ENCODE measurements at regions not wholly inside any gene's neighbourhood (a gene's known extent, or its start where the extent isn't known, plus 50 kb on each side); places are given as distances from the start of the nearest gene placed in this dataset.

DNA sequence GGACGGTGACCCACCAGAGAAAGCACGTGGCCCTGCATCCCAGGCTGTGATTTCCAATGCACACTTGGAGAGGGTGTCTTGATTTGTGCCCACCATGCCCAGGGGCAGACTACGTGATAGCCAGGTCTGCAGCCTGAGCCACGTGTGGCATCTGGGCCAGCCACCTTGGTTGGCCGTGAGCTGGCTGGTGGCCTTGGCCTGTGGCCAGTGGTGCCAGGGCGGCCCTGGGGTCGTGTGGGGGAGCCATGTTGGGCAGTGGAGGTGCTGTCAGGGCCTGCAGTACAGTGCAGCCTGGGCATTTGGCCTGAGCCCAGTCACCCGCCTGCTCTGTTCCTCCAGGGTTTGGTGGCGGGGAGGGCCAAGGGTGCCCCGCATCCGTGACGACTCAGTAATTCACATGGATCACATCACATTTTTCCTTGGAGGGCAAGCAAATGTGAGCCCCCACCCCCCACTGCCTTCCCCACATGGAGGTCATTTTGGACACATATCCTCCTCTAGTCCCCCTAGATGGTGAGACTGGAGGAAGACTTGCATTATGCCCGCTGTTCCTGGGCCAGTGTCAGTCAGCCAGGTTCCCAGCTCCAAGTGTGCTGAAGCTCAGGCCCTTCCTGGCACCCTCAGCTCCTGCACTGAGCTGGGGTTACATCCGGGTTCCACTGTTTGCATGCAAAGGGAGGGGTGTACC is 201.4 kb downstream of the UBE3A start:
- Mint-ChIP-seq H3K27me3 (no peaks in the 10 kb centered on the region), H3K36me3 (ENCODE audit: low read depth) (no peaks in the 10 kb centered on the region), H3K4me3 (no peak overlapping the region), H3K4me1 (ENCODE audit: low read depth) (no peaks in the 10 kb centered on the region), H3K27ac (no peak overlapping the region), H3K9me3 (peaks cover 4% of the 10 kb centered on the region)
- no peak for DNase-seq

DNA sequence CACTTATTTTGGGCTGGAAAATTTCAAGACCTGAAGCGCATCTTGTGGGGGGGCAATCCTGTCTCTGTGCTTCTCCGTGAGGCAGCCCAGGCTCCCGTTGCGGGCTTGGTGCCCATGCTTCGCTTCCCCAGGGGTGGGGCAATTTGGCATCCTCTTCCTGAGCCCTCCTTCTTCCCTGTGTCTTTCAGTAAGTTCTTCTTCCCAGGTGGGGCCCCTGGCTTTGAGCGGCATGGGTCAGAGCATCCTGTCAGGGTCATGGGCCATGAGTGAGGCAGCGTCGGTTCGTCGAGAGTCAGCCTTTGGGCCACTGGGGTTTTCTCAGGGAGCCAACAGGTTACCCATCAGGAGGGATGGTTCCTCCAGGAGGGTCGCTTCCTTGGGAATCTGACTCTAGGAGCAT is 200.7 kb downstream of the UBE3A start:
- Mint-ChIP-seq H3K9me3 (peaks cover 4% of the 10 kb centered on the region), H3K4me3 (no peak overlapping the region), H3K27me3 (no peaks in the 10 kb centered on the region), H3K36me3 (ENCODE audit: low read depth) (no peaks in the 10 kb centered on the region), H3K4me1 (ENCODE audit: low read depth) (no peaks in the 10 kb centered on the region), H3K27ac (no peak overlapping the region)
- no peak for DNase-seq

DNA sequence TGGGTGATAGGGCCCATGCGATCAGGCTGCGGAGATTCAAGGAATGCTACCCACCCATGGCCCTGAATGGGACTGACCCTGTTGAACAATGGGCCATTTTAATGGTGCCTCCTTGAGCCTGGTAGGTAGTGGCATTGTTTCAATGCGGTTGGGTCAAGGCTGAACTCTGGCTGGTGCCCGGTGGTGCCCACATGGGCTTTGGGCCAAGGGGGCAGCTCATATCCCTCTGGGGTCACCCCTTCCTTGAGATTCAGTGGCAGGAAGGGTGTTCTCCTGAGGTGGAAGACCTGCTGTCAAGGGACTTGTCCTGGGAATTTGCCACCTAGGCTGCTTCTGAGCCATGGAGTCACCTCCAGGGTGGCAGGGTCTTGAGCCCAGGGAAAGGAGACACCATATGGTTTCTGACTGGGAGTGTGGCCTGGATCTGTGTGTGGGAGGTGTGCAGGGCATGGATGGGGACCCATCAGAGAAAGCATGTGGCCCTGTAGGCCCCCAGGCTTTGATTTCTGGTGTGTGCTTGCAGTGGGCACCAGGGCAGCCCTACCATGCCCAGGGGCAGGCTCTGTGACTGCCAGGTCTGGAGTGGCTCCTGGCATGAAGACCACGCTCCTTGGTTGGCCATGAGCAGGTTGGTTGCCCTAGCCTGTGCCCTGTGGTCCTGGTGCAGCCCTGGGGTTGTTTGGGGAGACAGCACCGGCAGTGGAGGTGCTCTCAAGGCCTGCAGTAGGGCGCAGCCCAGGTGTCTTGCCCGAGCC is 199.9 kb downstream of the UBE3A start:
- Mint-ChIP-seq H3K4me1 (ENCODE audit: low read depth) (no peaks in the 10 kb centered on the region), H3K27me3 (no peaks in the 10 kb centered on the region), H3K9me3 (peaks cover 3% of the 10 kb centered on the region), H3K4me3 (no peak overlapping the region), H3K27ac (no peak overlapping the region), H3K36me3 (ENCODE audit: low read depth) (no peaks in the 10 kb centered on the region)
- DNase-seq = no peak

DNA sequence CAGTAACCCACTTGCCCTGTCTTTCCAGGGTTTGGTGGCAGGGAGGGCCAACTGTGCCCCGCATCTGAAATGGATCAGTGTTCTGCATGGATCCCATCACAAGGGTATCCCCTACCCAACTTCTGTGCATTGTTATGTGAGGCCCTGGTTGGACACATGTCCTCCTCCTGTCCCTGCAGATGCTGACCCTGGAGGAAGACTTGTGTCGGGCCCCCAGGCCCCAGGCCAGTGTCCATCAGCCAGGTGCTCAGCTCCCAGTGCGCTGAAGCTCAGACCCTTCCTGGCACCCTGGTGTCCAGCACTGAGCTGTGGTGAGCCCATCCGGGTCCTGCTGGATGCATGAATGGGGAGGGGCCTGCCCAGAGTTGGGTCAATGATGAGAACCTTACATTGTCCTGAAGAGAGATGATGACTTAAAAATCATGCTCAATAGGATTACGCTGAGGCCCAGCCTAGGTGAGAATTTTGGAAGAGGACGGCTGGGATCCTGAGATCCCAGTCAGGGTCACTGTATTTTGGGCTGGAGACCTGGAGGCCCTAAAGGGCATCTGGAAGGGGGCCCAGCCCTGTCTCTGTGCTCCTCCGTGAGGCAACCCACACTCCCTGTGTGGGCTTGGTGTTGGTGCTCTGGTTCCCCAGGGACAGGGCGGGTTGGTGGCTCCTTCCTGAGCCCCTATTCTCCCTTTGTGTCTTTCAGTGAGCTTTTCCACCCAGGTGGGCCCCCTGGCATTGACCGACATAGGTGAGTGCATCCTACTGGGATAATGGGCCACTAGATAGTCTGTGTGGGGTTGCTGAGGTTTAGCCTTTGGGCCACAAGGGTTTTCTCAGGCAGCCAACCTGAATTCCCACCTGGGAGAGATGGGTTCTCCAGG is 199.1 kb downstream of the UBE3A start:
- Mint-ChIP-seq H3K27ac (no peak overlapping the region), H3K4me1 (ENCODE audit: low read depth) (no peaks in the 10 kb centered on the region), H3K36me3 (ENCODE audit: low read depth) (no peaks in the 10 kb centered on the region), H3K27me3 (no peaks in the 10 kb centered on the region), H3K9me3 (no peaks in the 10 kb centered on the region), H3K4me3 (no peak overlapping the region)
- DNase-seq = peak; percentile 11

DNA sequence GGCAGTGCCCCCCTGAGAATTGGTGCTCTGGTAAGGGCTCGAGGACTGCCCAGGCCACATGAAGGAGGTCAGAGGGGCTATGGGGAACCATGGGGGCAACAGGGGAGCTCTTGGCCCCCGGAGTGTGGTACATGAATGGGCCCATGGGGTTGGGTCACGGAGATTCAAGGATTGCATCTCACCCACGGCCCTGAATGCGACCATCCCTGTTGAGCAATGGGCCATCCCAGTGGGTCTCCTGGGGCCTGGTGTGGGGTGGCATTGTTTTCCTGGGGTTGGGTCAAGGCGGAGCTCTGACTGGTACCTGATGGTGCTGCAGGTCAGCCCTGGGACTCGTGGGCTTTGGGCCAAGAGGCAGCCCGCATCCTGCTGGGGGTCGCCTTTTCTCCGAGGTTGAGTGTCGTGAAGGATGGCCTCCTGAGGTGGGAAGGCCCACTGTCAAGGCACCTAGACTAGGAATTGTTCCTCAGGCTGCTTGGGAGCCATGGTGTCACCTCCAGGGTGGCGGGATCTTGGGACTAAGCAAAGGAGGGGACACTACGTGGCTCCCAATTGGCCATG is 198.3 kb downstream of the UBE3A start:
- DNase-seq = peak; percentile 7
- Mint-ChIP-seq H3K4me3 (no peak overlapping the region), H3K4me1 (ENCODE audit: low read depth) (no peaks in the 10 kb centered on the region), H3K9me3 (peaks cover 2% of the 10 kb centered on the region), H3K27ac (no peak overlapping the region), H3K27me3 (no peaks in the 10 kb centered on the region), H3K36me3 (ENCODE audit: low read depth) (no peaks in the 10 kb centered on the region)

DNA sequence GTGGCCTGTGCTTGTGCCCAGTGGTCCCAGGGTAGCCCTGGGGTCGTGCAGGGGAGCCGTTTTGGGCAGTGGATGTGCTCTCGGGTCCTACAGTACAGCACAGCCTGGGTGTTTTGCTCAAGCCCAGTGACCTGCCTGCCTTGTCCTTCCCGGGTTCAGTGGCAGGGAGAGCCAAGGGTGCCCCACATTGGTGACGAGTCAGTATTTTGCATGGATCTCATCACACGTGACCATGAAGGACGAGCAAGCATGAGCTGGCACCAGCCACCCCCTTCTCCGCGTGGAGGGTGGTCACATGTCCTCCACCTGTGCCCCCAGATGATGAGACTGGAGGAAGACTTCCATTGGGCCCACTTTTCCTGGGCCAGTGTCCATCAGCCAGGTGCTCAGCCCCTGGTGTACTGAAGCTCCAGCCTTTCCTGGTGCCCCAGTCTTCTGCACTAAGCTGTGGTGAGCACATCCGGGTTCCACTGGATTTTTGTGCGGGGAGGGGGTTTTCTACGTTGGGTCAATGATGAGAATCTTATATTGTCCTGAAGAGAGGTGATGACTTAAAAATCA is 197.5 kb downstream of the UBE3A start:
- H3K9me3 Mint-ChIP-seq = peaks cover 2% of the 10 kb centered on the region
- no peak overlapping the region for H3K27ac Mint-ChIP-seq
- no peaks in the 10 kb centered on the region for H3K27me3 Mint-ChIP-seq
- H3K4me1 Mint-ChIP-seq (ENCODE audit: low read depth) = no peaks in the 10 kb centered on the region
- H3K36me3 Mint-ChIP-seq (ENCODE audit: low read depth) = no peaks in the 10 kb centered on the region
- H3K4me3 Mint-ChIP-seq = no peak overlapping the region
- DNase-seq = no peak

DNA sequence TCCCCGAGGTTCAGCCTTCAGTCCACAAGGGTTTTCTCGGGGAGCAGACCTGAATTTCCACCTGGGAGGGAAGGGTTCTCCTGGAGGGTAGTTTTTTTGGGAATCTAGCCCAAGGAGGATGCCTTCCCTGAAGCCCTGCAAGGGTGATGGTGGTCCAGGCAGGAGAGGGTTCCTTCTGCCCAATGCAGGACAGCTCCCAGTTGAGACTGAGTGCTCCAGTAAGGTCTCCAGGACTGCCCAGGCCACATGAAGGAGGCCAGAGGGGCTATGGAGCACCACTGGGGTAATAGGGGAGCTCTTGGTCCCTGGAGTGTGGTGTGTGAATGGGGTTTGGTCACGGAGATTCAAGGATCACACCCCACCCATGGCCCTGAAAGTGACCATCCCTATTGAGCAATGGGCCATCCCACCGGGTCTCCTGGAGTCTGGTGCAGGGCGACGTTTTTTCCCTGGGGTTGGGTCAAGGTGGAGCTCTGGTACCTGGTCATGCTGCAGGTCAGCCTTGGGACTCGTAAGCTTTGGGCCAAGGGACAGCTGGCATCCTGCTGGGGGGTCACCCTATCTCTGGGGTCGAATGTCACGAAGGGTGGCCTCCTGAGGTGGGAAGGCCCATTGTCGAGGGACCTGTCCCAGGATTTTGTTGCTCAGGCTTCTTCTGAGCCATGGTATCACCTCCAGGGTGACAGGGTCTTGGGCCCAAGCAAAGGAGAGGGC is 196.5 kb downstream of the UBE3A start:
- no peaks in the 10 kb centered on the region for H3K27me3 Mint-ChIP-seq
- DNase-seq = peak; percentile 19
- no peaks in the 10 kb centered on the region for H3K4me1 Mint-ChIP-seq (ENCODE audit: low read depth)
- peaks cover 2% of the 10 kb centered on the region for H3K9me3 Mint-ChIP-seq
- no peak overlapping the region for H3K27ac Mint-ChIP-seq
- no peaks in the 10 kb centered on the region for H3K36me3 Mint-ChIP-seq (ENCODE audit: low read depth)
- no peak overlapping the region for H3K4me3 Mint-ChIP-seq

DNA sequence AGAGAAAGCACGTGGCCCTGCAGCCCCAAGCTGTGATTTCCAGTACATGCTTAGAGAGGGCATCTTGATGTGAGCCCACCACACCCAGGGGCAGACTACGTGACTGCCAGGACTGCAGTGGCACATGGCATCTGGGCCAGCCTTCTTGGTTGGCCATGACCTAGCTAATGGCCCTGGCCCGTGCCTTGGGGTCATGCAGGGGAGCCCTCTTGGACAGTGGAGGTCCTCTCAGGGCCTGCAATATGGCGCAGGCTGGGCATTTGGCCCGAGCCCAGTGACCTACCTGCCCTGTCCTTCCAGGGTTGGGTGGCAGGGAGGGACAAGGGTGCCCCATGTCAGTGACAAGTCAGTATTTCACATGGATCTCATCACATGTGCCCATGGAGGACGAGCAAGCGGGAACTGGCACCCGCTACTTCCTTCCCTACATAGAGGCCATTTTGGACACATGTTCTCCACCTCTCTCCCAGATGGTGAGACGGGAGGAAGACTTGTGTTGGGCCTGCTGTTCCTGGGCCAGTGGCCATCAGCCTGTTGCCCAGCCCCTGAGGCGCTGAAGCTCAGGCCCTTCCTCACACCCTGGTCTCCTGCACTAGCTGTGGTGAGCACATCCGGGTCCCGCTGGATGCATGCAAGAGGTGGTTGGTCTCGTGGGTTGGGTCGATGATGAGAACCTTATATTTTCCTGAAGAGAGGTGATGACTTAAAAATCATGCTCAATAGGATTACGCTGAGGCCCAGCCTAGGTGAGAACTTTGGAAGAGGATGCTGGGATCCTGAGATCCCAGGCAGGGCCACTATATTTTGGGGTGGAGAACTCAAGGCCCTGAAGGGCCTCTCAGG is 195.6 kb downstream of the UBE3A start:
- Mint-ChIP-seq H3K9me3 (peaks cover 2% of the 10 kb centered on the region), H3K4me3 (no peak overlapping the region), H3K36me3 (ENCODE audit: low read depth) (no peaks in the 10 kb centered on the region), H3K4me1 (ENCODE audit: low read depth) (no peaks in the 10 kb centered on the region), H3K27me3 (no peaks in the 10 kb centered on the region), H3K27ac (no peak overlapping the region)
- DNase-seq = peak; percentile 16

DNA sequence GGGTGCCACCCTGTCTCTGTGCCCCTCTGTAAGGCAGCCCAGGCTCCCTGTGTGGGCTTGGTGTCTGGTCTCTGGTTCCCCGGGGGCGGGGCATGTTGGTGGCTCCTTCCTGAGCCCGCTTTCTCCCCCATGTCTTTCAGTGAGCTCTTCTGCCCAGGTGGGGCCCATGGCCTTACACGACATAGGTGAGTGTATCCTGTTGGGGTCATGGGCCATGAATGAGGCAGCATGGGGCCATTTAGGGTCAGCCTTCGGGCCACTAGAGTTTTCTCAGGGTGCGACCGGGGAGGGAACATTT is 195.1 kb downstream of the UBE3A start:
- Mint-ChIP-seq H3K36me3 (ENCODE audit: low read depth) (no peaks in the 10 kb centered on the region), H3K27ac (no peak overlapping the region), H3K4me1 (ENCODE audit: low read depth) (no peaks in the 10 kb centered on the region), H3K27me3 (no peaks in the 10 kb centered on the region), H3K9me3 (peaks cover 2% of the 10 kb centered on the region), H3K4me3 (no peak overlapping the region)
- no peak for DNase-seq

DNA sequence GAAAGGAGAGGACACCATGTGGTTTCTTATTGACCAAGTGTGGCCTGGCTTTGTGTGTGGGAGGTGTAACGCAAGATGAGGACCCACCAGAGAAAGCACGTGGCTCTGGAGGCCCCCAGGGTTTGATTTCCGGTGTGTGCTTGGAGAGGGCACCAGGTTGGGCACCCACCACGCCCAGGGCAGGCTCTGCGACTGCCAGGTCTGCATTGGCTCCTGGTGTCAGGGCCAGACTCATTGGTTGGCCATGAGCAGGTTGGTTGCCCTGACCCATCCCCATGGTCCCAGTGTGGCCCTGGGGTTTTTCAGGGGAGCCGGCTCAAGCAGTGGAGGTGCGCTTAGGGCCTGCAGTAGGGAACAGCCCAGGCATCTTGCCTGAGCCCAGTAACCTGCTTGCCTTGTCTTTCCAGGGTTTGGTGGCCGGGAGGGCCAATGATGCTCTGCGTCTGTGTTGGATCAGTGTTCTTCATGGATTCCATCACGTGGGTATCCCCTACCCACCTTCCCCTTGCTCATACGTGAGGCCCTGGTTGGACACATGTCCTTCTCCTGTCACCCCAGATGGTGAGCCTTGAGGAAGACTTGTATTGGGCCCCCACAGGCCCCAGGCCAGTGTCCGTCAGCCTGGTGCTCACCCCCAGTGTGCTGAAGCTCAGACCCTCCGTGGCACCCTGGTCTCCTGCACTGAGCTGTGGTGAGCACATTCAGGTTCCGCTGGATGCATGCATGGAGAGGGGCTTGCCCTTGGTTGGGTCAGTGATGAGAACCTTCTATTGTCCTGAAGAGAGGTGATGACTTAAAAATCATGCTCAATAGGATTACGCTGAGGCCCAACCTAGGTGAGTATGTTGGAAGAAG is 193.9 kb downstream of the UBE3A start:
- H3K9me3 Mint-ChIP-seq = peaks cover 4% of the 10 kb centered on the region
- H3K27me3 Mint-ChIP-seq = no peaks in the 10 kb centered on the region
- no peaks in the 10 kb centered on the region for H3K4me1 Mint-ChIP-seq (ENCODE audit: low read depth)
- no peaks in the 10 kb centered on the region for H3K36me3 Mint-ChIP-seq (ENCODE audit: low read depth)
- no peak overlapping the region for H3K27ac Mint-ChIP-seq
- DNase-seq = no peak
- no peak overlapping the region for H3K4me3 Mint-ChIP-seq

DNA sequence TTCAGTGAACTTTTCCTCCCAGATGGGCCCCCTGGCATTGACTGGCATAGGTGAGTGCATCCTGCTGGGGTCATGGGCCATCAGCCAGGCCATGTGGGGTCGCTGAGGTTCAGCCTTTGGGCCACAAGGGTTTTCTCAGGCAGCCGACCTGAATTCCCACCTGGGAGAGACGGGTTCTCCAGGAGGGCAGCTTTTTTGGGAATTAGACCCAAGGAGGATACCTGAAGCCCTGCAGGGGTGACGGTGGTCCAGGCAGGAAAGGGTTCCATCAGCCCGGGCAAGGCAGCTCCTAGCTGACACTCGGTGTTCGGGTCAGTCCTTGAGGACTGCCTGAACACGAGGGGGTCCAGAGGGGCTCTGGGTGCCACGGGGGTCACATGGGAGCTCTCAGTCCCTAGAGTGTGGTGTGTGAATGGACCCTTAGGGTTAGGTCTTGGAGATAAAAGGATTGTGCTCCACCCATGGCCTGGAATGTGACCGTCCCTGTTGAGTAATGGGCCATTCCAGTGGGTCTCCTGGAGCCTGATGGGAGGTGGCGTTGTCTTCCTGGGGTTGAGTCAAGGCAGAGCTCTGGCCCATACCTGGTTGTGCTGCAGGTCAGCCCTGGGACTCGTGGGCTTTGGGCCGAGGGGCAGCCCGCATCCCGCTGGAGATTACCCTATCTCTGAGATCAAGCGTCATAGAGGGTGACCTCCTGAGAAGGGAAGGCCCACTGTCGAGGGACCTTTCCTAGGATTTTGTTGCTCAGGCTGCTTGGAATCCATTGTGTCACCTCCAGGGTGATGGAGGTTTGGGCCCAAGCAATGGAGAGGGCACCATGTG is 192.8 kb downstream of the UBE3A start:
- DNase-seq = peak; percentile 12
- H3K9me3 Mint-ChIP-seq = peaks cover 4% of the 10 kb centered on the region
- no peaks in the 10 kb centered on the region for H3K36me3 Mint-ChIP-seq (ENCODE audit: low read depth)
- H3K27ac Mint-ChIP-seq = no peak overlapping the region
- H3K27me3 Mint-ChIP-seq = no peaks in the 10 kb centered on the region
- H3K4me1 Mint-ChIP-seq (ENCODE audit: low read depth) = no peaks in the 10 kb centered on the region
- H3K4me3 Mint-ChIP-seq = no peak overlapping the region
